Tibial nerve (tissue), 4 donors: ENCODE measurements at regions not wholly inside any gene's neighbourhood (a gene's known extent, or its start where the extent isn't known, plus 50 kb on each side); places are given as distances from the start of the nearest gene placed in this dataset.
"Not testable (repeated sequence)": the region's sequence is repeated elsewhere in the genome, so short reads cannot be mapped to it uniquely, and the experiment has no call there.

ENCODE experiments used
- DNase-seq, 2 donors: peaks; one replicate each; pipeline ENCODE4 v3.0.0-alpha.2; 2019; ENCODE audit warnings: low spot score in 2 of 2
- H3K27ac ChIP-seq, 4 donors: fragments of 200-600 bp; sonication (generic) in 3 of 4; one replicate each; pipeline ENCODE4 v1.5.1; 2017 to 2019; ENCODE audit warnings: mild to moderate bottlenecking in 1 of 4
- H3K27me3 ChIP-seq, 2 donors: fragments of 200-600 bp; sonication (generic) in 1 of 2; one replicate each; pipeline versions ENCODE4 v1.5.1 to v1.6.0; 2017 to 2019
- H3K36me3 ChIP-seq, 3 donors: fragments of 200-600 bp; sonication (generic); one replicate each; pipeline ENCODE4 v1.5.1; 2018 to 2019
- H3K4me1 ChIP-seq, 4 donors: fragments of 200-600 bp; sonication (generic) in 3 of 4; one replicate each; pipeline ENCODE4 v1.5.1; 2017 to 2019
- H3K4me3 ChIP-seq, 4 donors: fragments of 200-600 bp; sonication (generic) in 3 of 4; one replicate each; pipeline ENCODE4 v1.5.1; 2017 to 2019; ENCODE audit warnings: mild to moderate bottlenecking in 1 of 4, moderate library complexity in 1 of 4
- H3K9me3 ChIP-seq, 4 donors: fragments of 200-600 bp; sonication (generic) in 3 of 4; one replicate each; pipeline ENCODE4 v1.5.1; 2017 to 2019
- EP300 ChIP-seq, 2 donors: sonication (generic); formaldehyde crosslinking; IDR thresholded peaks; one replicate each; pipeline ENCODE4 v1.6.1; 2017; ENCODE audit warnings: antibody characterized with exemption in 2 of 2, mild to moderate bottlenecking in 1 of 2
- POLR2A ChIP-seq, 2 donors: fragments of 450-650 bp; IDR thresholded peaks; one replicate each; pipeline ENCODE4 v1.6.1; 2017; ENCODE audit warnings: antibody characterized with exemption in 2 of 2, mild to moderate bottlenecking in 2 of 2, moderate library complexity in 2 of 2
- WGBS, 2 donors: methylation state at CpG; one replicate each; pipeline ENCODE4 v1.1.5; 2018; 5-methylcytosine and 5-hydroxymethylcytosine counted together
- TF ChIP-seq, protein P1 (sequence below), 5 experiments: fragments of 200-600 bp in 3 of 5; fragments of 450-650 bp in 2 of 5; sonication (generic) in 3 of 5; IDR thresholded peaks; one replicate each; pipeline ENCODE4 v1.5.1; 2016 to 2019; ENCODE audit warnings: antibody characterized with exemption in 5 of 5, mild to moderate bottlenecking in 3 of 5, moderate library complexity in 2 of 5

DNA sequence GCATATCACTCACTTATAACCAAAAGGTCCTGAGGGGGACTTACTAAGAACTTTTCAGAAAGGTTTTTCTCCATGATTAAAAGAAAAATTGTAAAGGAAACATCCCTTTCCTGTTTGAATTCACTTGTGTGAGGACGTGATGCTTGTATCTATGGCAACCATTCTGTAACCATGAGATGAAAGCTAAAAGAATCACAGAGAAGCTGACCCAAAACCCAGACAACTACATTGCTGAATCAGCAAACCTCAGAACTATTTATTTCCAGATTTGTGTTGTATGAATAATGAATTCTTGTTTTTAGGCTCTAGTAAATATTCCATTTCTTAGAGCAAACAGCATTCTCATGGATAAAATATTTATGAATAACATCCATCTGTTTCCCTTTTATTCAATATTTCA, 91.2 kb downstream of the RCHY1 start:
- H3K27ac ChIP-seq = no peak overlapping the region
- H3K4me3 ChIP-seq = no peak overlapping the region
- DNase-seq = no peak
- WGBS, 2 donors = 23 to 24% methylated on average over 1 of the region's 1 CpG
- no peaks in the 10 kb centered on the region for H3K36me3 ChIP-seq
- no peaks in the 10 kb centered on the region for H3K4me1 ChIP-seq
- H3K9me3 ChIP-seq = no peaks in the 10 kb centered on the region
- TF ChIP-seq POLR2A (IDR thresholded peaks at IDR 0.05) = no peak
- TF ChIP-seq, protein P1, sequence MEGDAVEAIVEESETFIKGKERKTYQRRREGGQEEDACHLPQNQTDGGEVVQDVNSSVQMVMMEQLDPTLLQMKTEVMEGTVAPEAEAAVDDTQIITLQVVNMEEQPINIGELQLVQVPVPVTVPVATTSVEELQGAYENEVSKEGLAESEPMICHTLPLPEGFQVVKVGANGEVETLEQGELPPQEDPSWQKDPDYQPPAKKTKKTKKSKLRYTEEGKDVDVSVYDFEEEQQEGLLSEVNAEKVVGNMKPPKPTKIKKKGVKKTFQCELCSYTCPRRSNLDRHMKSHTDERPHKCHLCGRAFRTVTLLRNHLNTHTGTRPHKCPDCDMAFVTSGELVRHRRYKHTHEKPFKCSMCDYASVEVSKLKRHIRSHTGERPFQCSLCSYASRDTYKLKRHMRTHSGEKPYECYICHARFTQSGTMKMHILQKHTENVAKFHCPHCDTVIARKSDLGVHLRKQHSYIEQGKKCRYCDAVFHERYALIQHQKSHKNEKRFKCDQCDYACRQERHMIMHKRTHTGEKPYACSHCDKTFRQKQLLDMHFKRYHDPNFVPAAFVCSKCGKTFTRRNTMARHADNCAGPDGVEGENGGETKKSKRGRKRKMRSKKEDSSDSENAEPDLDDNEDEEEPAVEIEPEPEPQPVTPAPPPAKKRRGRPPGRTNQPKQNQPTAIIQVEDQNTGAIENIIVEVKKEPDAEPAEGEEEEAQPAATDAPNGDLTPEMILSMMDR (IDR thresholded peaks at IDR 0.05) = no peak
- TF ChIP-seq EP300 (IDR thresholded peaks at IDR 0.05) = no peak
- H3K27me3 ChIP-seq = no peaks in the 10 kb centered on the region

- 55 to 70% methylated on average over 2 of the region's 2 CpGs for WGBS, 2 donors
- DNase-seq = no peak
- no peak for TF ChIP-seq EP300 (IDR thresholded peaks at IDR 0.05)
- no peak for TF ChIP-seq POLR2A (IDR thresholded peaks at IDR 0.05)
- TF ChIP-seq, protein P1 (IDR thresholded peaks at IDR 0.05) = no peak
- H3K36me3 ChIP-seq = no peaks in the 10 kb centered on the region
- H3K27me3 ChIP-seq = no peaks in the 10 kb centered on the region
- peaks cover 0 to 3% (median 0%) of the 10 kb centered on the region in 4 donors for H3K9me3 ChIP-seq
- no peaks in the 10 kb centered on the region for H3K4me1 ChIP-seq
- H3K27ac ChIP-seq = no peak overlapping the region
- no peak overlapping the region for H3K4me3 ChIP-seq
Measured at GRCh38 chr4:75412746-75413145, 101.5 kb downstream of the RCHY1 start.

GRCh38 chr4:75398501-75398900, 115.7 kb downstream of the RCHY1 start:
- Histone ChIP-seq H3K36me3 (no peaks in the 10 kb centered on the region), H3K4me1 (no peaks in the 10 kb centered on the region), H3K27ac (no peak overlapping the region), H3K27me3 (no peaks in the 10 kb centered on the region), H3K9me3 (no peaks in the 10 kb centered on the region), H3K4me3 (no peak overlapping the region)
- TF ChIP-seq EP300 (IDR thresholded peaks at IDR 0.05) = no peak
- TF ChIP-seq, protein P1 (IDR thresholded peaks at IDR 0.05) = no peak
- no peak for TF ChIP-seq POLR2A (IDR thresholded peaks at IDR 0.05)
- DNase-seq = no peak
- 76 to 77% methylated on average over 4 of the region's 4 CpGs for WGBS, 2 donors

DNA sequence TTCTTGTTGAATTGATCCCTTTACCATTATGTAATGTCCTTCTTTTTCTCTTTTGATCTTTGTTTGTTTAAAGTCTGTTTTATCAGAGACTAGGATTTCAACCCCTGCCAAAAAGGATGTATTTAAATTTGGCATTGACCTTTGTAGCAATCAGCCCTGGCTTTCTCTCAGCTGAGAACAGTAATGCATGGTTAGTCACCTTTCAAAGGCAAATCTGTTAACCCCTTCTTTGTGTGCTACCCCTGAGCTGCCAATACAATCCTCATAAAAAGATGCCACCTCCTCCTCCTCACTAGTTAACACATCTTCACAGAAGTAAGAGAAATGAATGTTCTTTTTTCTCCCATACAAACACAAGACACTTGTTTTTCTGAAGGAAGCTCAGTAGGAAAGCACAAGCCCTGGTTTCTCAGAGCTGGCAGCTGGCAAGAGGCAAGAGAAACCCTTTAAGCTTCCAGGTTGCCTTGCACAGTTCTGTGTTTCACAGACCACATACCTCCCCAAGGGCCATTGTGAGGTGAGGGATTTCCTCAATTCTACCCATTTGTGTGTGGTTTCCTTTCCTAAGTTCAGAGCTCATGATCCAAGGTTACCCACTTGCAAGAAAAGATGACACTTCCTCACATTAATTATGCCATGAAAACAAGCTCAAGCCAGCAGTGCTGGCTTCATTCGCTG, 122.6 kb downstream of the RCHY1 start:
- TF ChIP-seq EP300 (IDR thresholded peaks at IDR 0.05) (no peak), POLR2A (IDR thresholded peaks at IDR 0.05) (no peak)
- TF ChIP-seq, protein P1 (IDR thresholded peaks at IDR 0.05) = no peak
- H3K27ac ChIP-seq = no peak overlapping the region
- WGBS, 2 donors = 82 to 92% methylated on average over 1 of the region's 1 CpG

DNA sequence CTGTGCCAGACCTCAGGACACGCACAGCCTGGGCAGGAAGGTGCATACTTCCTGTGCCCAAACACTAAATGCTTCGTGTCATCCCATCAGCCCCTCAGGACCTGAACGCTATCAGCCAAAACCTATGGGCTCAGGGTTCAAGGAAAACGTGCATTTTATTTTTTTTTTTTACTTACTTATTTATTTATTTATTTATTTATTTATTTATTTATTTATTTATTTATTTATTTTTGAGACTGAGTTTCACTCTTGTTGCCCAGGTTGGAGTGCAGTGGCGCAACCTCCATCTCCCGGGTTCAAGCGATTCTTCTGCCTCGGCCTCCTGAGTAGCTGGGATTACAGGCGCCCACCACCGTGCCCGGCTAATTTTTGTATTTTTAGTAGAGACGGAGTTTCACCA, 127.8 kb downstream of the RCHY1 start:
- not testable (repeated sequence) for H3K9me3 ChIP-seq, DNase-seq, H3K4me1 ChIP-seq, H3K4me3 ChIP-seq, H3K36me3 ChIP-seq, H3K27me3 ChIP-seq, H3K27ac ChIP-seq
- WGBS, 2 donors = 87 to 91% methylated on average over 12 of the region's 12 CpGs

More for the DNA sequence above, 122.6 kb downstream of the RCHY1 start:
- no peak for DNase-seq
- H3K4me3 ChIP-seq = no peak overlapping the region
- H3K27me3 ChIP-seq = no peaks in the 10 kb centered on the region
- H3K4me1 ChIP-seq = no peaks in the 10 kb centered on the region
- H3K36me3 ChIP-seq = no peaks in the 10 kb centered on the region
- H3K9me3 ChIP-seq = no peaks in the 10 kb centered on the region

DNA sequence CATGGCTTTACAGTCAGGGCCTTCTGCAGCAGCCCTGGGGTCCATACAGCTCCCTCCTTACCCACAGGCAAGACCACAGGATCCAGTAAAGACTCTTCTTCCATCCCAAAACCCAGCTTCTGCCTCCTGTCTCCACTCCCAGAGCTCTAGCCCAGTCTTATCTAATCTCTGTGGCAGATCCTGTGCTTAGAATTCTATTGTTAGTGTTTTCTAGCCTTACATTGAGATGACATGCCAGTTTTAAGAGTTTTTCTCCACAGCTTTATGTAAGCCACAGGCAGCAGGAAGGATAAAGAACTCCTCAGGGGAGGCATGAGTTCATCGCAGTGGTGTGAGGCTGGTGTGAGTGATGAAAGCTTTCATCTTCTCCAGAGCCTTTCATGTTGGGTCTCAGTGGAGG, 129.1 kb downstream of the RCHY1 start:
- Histone ChIP-seq H3K36me3 (no peaks in the 10 kb centered on the region), H3K9me3 (peaks cover 0 to 3% (median 0%) of the 10 kb centered on the region in 4 donors), H3K4me1 (no peaks in the 10 kb centered on the region), H3K27me3 (no peaks in the 10 kb centered on the region), H3K4me3 (no peak overlapping the region), H3K27ac (no peak overlapping the region)
- DNase-seq = no peak
- WGBS, 2 donors = 67 to 84% methylated on average over 1 of the region's 1 CpG
- TF ChIP-seq POLR2A (IDR thresholded peaks at IDR 0.05) (no peak), EP300 (IDR thresholded peaks at IDR 0.05) (no peak)
- TF ChIP-seq, protein P1 (IDR thresholded peaks at IDR 0.05) = no peak
